ENCODE measurements at regions not wholly inside any gene's neighbourhood (a gene's known extent, or its start where the extent isn't known, plus 50 kb on each side); places are given as distances from the start of the nearest gene placed in this dataset.

DNA sequence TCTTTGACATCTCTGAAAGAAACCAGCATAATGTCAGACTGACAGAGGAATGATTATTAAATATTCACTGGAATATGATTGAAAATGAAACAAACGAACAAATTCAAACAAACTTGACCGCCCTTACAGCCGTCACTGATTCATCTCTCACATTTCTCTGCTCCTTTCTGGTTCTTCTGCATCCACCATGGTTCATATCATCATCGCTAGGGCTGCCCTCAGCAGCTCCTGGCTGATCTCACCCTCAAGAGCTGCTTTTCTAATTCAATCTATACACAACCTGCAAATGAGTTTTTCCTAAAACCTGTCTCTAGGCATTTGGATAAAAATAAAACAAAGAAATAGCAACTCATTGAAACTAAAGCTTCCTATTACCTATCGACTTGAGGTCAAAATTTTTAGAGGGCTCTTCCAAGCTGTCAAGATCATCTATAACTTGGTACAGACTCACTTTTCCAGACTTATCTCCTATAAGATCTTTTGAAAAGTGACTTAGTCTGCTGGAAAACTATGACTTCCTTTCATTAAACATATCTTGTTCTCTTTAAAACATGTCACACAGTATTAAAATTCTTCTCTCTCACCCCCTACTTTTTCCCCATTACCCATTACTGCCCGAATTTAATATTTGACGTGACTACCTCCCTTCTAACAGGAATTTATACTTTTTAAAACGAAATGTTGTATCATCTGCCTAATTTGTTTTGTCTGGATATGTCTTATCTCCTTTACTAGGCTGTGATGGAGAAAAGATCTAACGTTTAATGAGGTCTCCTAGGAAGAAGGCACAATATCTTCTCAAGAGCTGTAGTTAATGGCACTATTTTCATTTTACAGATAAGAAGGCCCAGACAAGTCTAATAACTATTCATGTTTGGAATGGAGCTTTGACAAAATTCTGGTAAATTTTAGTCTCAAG lies 71.0 kb upstream of the UNC5C start:
- Histone ChIP-seq H3K4me2 (ENCODE audit: low read length) (no peak overlapping the region), H3K9me3 (ENCODE audit: low read length) (no peaks in the 10 kb centered on the region), H2AFZ (ENCODE audit: low read depth, low read length) (no peak overlapping the region), H3K36me3 (ENCODE audit: insufficient read depth, low read length) (no peaks in the 10 kb centered on the region), H4K20me1 (ENCODE audit: insufficient read depth) (no peaks in the 10 kb centered on the region), H3K9ac (ENCODE audit: low read length) (no peak overlapping the region), H3K79me2 (replicated peaks; ENCODE audit: insufficient read depth, low read length) (no peaks in the 10 kb centered on the region), H3K9me2 (ENCODE audit: insufficient read depth, low read length) (no peaks in the 10 kb centered on the region), H3K27me3 (ENCODE audit: insufficient read depth, low read depth, low read length) (no peaks in the 10 kb centered on the region), H3K4me3 (ENCODE audit: low read length) (no peak overlapping the region), H3F3A (ENCODE audit: insufficient read depth, low read length, poor library complexity, severe bottlenecking) (no peaks in the 10 kb centered on the region), H3K27ac (ENCODE audit: low read length) (no peak overlapping the region)
- TF ChIP-seq RAD21 (conservative IDR thresholded peaks at IDR 0.05) (no peak), TAF1 (IDR thresholded peaks at IDR 0.05; ENCODE audit: low read depth) (no peak), POLR2AphosphoS5 (IDR thresholded peaks at IDR 0.05) (no peak), MXI1 (conservative IDR thresholded peaks at IDR 0.05; ENCODE audit: poor library complexity, severe bottlenecking) (no peak), SMC3 (conservative IDR thresholded peaks at IDR 0.05; ENCODE audit: poor library complexity) (no peak), REST (IDR thresholded peaks at IDR 0.05; ENCODE audit: borderline replicate concordance) (no peak)

DNA sequence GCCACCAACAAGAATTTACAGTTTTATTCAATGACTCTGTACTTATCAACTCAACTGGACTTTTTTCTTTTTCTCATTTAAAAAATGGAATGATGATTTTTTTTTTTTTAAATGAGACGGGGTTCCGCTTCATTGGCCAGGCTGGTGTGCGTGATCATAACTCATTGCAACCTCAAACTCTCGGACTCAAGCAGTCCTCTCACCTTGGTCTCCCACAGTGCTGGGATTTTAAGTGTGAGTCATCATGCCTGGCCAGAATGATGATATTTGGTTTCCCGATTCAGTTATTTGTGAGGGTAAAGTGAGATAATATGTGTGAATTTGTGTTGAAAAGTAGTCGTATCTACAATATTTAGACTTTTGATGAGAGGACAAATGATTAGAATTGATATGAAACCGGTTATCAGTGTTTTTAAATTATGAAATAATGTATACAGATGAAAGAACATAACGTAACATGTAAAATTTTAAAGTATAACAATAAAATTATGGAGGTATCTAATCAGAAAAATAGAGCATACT lies 66.0 kb upstream of the UNC5C start:
- no peak for TF ChIP-seq RAD21 (conservative IDR thresholded peaks at IDR 0.05)
- TF ChIP-seq, protein P1, sequence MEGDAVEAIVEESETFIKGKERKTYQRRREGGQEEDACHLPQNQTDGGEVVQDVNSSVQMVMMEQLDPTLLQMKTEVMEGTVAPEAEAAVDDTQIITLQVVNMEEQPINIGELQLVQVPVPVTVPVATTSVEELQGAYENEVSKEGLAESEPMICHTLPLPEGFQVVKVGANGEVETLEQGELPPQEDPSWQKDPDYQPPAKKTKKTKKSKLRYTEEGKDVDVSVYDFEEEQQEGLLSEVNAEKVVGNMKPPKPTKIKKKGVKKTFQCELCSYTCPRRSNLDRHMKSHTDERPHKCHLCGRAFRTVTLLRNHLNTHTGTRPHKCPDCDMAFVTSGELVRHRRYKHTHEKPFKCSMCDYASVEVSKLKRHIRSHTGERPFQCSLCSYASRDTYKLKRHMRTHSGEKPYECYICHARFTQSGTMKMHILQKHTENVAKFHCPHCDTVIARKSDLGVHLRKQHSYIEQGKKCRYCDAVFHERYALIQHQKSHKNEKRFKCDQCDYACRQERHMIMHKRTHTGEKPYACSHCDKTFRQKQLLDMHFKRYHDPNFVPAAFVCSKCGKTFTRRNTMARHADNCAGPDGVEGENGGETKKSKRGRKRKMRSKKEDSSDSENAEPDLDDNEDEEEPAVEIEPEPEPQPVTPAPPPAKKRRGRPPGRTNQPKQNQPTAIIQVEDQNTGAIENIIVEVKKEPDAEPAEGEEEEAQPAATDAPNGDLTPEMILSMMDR (IDR thresholded peaks at IDR 0.05; ENCODE audit: poor library complexity, severe bottlenecking), result no peak
- no peak for TF ChIP-seq SMC3 (conservative IDR thresholded peaks at IDR 0.05; ENCODE audit: poor library complexity)
- TF ChIP-seq POLR2AphosphoS5 (IDR thresholded peaks at IDR 0.05), result no peak
- no peak for TF ChIP-seq MXI1 (conservative IDR thresholded peaks at IDR 0.05; ENCODE audit: poor library complexity, severe bottlenecking)
- TF ChIP-seq REST (IDR thresholded peaks at IDR 0.05; ENCODE audit: borderline replicate concordance), result no peak
- Histone ChIP-seq H3K4me3 (ENCODE audit: low read length) (no peak overlapping the region), H4K20me1 (ENCODE audit: insufficient read depth) (no peaks in the 10 kb centered on the region), H3K9me3 (ENCODE audit: low read length) (no peaks in the 10 kb centered on the region), H2AFZ (ENCODE audit: low read depth, low read length) (no peak overlapping the region), H3K27me3 (ENCODE audit: insufficient read depth, low read depth, low read length) (no peaks in the 10 kb centered on the region), H3K9ac (ENCODE audit: low read length) (no peak overlapping the region), H3K27ac (ENCODE audit: low read length) (no peak overlapping the region), H3F3A (ENCODE audit: insufficient read depth, low read length, poor library complexity, severe bottlenecking) (no peaks in the 10 kb centered on the region), H3K79me2 (replicated peaks; ENCODE audit: insufficient read depth, low read length) (no peaks in the 10 kb centered on the region), H3K9me2 (ENCODE audit: insufficient read depth, low read length) (no peaks in the 10 kb centered on the region), H3K4me2 (ENCODE audit: low read length) (no peak overlapping the region), H3K36me3 (ENCODE audit: insufficient read depth, low read length) (no peaks in the 10 kb centered on the region)

Measured in neural cell (in vitro differentiated cells).